Trophoblast cell (in vitro differentiated cells and primary cell): ENCODE measurements at regions not wholly inside any gene's neighbourhood (a gene's known extent, or its start where the extent isn't known, plus 50 kb on each side); places are given as distances from the start of the nearest gene placed in this dataset.

ENCODE experiments used
- DNase-seq, 2 donors: peaks; one replicate each; pipeline ENCODE4 v3.0.0-alpha.2; 2016
- H2AFZ ChIP-seq: 2 replicates; pipeline ENCODE4 v1.6.1; 2013; ENCODE audit warnings: low read length, moderate library complexity, mild to moderate bottlenecking; ENCODE audit not compliant: insufficient read depth, poor library complexity
- H2AK5ac ChIP-seq: 2 replicates; pipeline ENCODE4 v1.6.1; 2013; ENCODE audit warnings: mild to moderate bottlenecking, low read length
- H2BK120ac ChIP-seq: 2 replicates; pipeline ENCODE4 v1.6.1; 2013; ENCODE audit warnings: low read length, mild to moderate bottlenecking, moderate library complexity; ENCODE audit not compliant: insufficient read depth, poor library complexity
- H2BK12ac ChIP-seq: 2 replicates; pipeline ENCODE4 v1.6.1; 2013; ENCODE audit warnings: mild to moderate bottlenecking, low read length, moderate library complexity
- H2BK5ac ChIP-seq: 2 replicates; pipeline ENCODE4 v1.6.1; 2013; ENCODE audit warnings: low read length, low read depth, moderate library complexity, mild to moderate bottlenecking; ENCODE audit not compliant: poor library complexity
- H3K14ac ChIP-seq: 2 replicates; pipeline ENCODE4 v1.6.1; 2013; ENCODE audit warnings: mild to moderate bottlenecking, low read length
- H3K18ac ChIP-seq: 2 replicates; pipeline ENCODE4 v1.6.1; 2013; ENCODE audit warnings: mild to moderate bottlenecking, low read length
- H3K23ac ChIP-seq: 2 replicates; pipeline ENCODE4 v1.6.1; 2013; ENCODE audit warnings: low read length
- H3K27ac ChIP-seq: 2 replicates; pipeline ENCODE4 v1.5.1; 2013; ENCODE audit warnings: low read depth, mild to moderate bottlenecking, inconsistent platforms, low read length, moderate library complexity
- H3K27me3 ChIP-seq: 2 replicates; pipeline ENCODE4 v1.6.1; 2013; ENCODE audit warnings: inconsistent platforms, mild to moderate bottlenecking, low read length, moderate library complexity; ENCODE audit not compliant: insufficient read depth
- H3K36me3 ChIP-seq, 2 experiments: 1 replicate in 1 of 2; 2 replicates in 1 of 2; pipeline ENCODE4 v1.6.1; 2013; ENCODE audit warnings: low read length in 2 of 2, mild to moderate bottlenecking in 2 of 2, moderate library complexity in 1 of 2; ENCODE audit not compliant: insufficient read depth in 2 of 2, control insufficient read depth in 1 of 2
- H3K4ac ChIP-seq: 2 replicates; pipeline ENCODE4 v1.6.1; 2013; ENCODE audit warnings: low read depth, mild to moderate bottlenecking, low read length, moderate library complexity
- H3K4me1 ChIP-seq, 2 experiments: 1 replicate in 1 of 2; 2 replicates in 1 of 2; pipeline ENCODE4 v1.6.1; 2013; ENCODE audit warnings: low read length in 2 of 2, mild to moderate bottlenecking in 2 of 2, moderate library complexity in 1 of 2; ENCODE audit not compliant: insufficient read depth in 2 of 2, control insufficient read depth in 1 of 2
- H3K4me2 ChIP-seq: 2 replicates; pipeline ENCODE4 v1.6.1; 2013; ENCODE audit warnings: inconsistent platforms, mild to moderate bottlenecking, low read length, moderate library complexity
- H3K4me3 ChIP-seq: 2 replicates; pipeline ENCODE4 v1.5.1; 2013; ENCODE audit warnings: mild to moderate bottlenecking, low read depth, low read length, inconsistent platforms
- H3K79me1 ChIP-seq: one replicate; pipeline ENCODE4 v1.6.1; 2013; ENCODE audit warnings: low read length
- H3K79me2 ChIP-seq: 2 replicates; pipeline ENCODE4 v1.6.1; 2013; ENCODE audit warnings: low read length, mild to moderate bottlenecking; ENCODE audit not compliant: control insufficient read depth, insufficient read depth, poor library complexity
- H3K9ac ChIP-seq: 2 replicates; pipeline ENCODE4 v1.6.1; 2013; ENCODE audit warnings: mild to moderate bottlenecking, low read length
- H3K9me3 ChIP-seq: 2 replicates; pipeline ENCODE4 v1.6.1; 2013; ENCODE audit warnings: low read depth, mild to moderate bottlenecking, control low read depth, inconsistent platforms, low read length; ENCODE audit not compliant: insufficient read depth
- H4K12ac ChIP-seq: 2 replicates; pipeline ENCODE4 v1.6.1; 2013; ENCODE audit warnings: low read depth, mild to moderate bottlenecking, low read length, moderate library complexity
- H4K8ac ChIP-seq: 2 replicates; pipeline ENCODE4 v1.6.1; 2013; ENCODE audit warnings: low read depth, mild to moderate bottlenecking, low read length, moderate library complexity
- H4K91ac ChIP-seq: one replicate; pipeline ENCODE4 v1.6.1; 2013; ENCODE audit warnings: low read depth, mild to moderate bottlenecking, low read length, moderate library complexity
- WGBS: extraction: QIAGEN DNeasy Blood & Tissue Kit; methylation state at CpG from one replicate; pipeline ENCODE4 v1.1.7; 2013; ENCODE audit warnings: missing lambda C conversion rate; ENCODE audit not compliant: insufficient read length, insufficient coverage; ENCODE audit errors: extremely low coverage; 5-methylcytosine and 5-hydroxymethylcytosine counted together

DNA sequence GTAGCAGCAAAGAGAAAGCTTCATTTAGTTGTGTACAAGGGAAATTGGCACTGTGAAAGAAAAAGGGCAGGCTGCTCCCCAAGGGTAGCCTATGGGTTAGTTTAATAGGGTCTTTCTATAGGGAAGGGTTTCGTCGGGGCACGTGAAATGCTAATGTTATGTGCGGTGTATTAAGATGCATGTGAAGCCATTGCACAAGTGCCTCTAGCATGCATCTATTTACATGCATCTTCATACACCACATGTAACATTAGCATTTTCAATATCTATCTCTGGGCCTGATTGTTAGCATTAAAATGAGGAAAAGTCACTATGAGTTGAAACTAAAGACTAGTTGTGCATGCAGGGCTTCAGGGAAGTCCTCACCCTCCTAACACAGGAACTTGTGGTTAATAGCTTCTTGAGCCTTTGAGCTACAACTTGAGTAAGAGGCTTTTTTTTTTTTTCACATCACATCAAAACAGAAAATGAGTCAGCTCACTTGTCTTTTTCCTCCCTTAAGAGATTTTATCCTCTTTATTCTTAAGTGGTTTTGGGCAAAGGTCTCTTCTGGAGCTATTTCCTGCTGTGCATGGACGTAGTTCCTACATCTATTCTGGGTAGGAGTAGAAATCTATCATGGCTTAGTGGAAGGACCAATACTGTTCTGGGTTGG is 613.4 kb downstream of the ZPLD1 start:
- Histone ChIP-seq H2AFZ (no peak overlapping the region), H3K23ac (no peak overlapping the region), H3K4me3 (no peak overlapping the region), H2BK12ac (no peak overlapping the region), H3K79me1 (no peaks in the 10 kb centered on the region), H3K18ac (no peak overlapping the region), H3K36me3 (no peaks in the 10 kb centered on the region), H3K27me3 (no peaks in the 10 kb centered on the region), H3K4ac (no peak overlapping the region), H2AK5ac (no peak overlapping the region), H3K9ac (no peak overlapping the region), H2BK120ac (no peak overlapping the region), H3K27ac (no peak overlapping the region), H4K8ac (no peak overlapping the region), H3K4me1 (no peaks in the 10 kb centered on the region), H2BK5ac (no peak overlapping the region), H3K79me2 (no peaks in the 10 kb centered on the region), H3K4me2 (no peak overlapping the region), H4K12ac (no peak overlapping the region), H3K9me3 (no peaks in the 10 kb centered on the region), H4K91ac (no peak overlapping the region), H3K14ac (no peak overlapping the region)
- no peak for DNase-seq
- WGBS, result no CpG with 5 or more reads among the region's 5 CpGs

DNA sequence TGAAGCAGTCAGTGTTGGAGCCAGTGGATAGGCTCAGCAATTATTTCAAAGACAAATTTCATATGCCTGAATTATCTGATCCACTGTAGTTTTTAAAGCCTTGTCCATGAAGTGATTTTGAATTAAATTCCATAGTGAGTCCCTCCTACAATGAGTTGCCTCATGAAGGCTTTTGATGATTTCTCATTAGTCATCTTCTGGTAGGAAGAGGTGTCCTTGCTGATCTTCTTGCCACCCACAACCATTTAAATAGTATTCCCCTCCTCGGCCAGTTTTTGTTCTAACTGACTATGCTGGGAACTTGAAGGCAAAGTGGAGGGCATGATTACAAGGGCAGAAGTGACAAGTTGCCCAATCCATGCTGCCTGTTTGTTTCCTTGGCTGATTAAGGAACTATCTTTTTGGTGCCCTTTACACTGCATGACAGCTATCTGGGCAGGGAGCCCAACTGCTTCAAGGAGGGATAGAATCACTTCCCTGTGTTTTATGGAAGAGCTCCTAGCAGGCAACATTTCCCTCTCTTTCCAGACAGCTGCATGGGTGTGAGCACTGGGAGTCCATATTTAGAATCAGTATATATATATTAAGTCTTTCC is 617.5 kb downstream of the ZPLD1 start:
- no peak overlapping the region for H3K4me3 ChIP-seq
- no peak overlapping the region for H3K4ac ChIP-seq

DNA sequence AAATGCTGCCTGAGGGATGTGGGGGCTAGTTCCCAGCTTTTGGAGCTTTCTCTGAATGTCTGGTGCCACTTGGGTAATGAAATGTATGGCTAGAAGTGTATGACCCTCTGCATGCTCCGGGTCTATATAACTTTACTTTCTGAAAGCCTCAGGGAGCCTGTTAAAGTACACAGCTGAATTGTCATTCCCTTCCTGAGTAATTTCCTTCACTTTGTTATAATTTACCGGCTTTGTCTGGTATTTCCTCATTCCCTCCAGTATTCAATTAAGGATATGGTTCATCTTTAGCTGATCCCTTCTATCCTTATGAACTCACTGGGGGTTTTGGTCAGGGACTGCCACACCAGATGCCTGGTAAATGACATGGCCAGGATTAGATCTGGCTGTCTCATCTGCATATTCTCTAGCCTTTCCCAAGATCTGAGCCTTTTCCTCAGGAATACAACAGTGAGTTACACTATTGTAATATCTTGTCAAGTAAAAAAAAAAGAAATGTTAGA is 620.3 kb downstream of the ZPLD1 start:
- no peak overlapping the region for H2BK120ac ChIP-seq
- H3K4me1 ChIP-seq, result no peaks in the 10 kb centered on the region
- no peak overlapping the region for H2BK12ac ChIP-seq
- no peak overlapping the region for H2AFZ ChIP-seq
- H3K4ac ChIP-seq, result no peak overlapping the region
- no CpG with 5 or more reads among the region's 2 CpGs for WGBS
- no peak overlapping the region for H3K23ac ChIP-seq
- H3K27me3 ChIP-seq, result no peaks in the 10 kb centered on the region
- no peaks in the 10 kb centered on the region for H3K79me2 ChIP-seq
- H3K9ac ChIP-seq, result no peak overlapping the region
- H3K9me3 ChIP-seq, result no peaks in the 10 kb centered on the region
- H3K4me2 ChIP-seq, result no peak overlapping the region
- H2BK5ac ChIP-seq, result no peak overlapping the region
- H4K91ac ChIP-seq, result no peak overlapping the region
- no peaks in the 10 kb centered on the region for H3K36me3 ChIP-seq
- H3K4me3 ChIP-seq, result no peak overlapping the region
- H3K18ac ChIP-seq, result no peak overlapping the region
- H3K79me1 ChIP-seq, result no peaks in the 10 kb centered on the region
- no peak overlapping the region for H4K12ac ChIP-seq
- no peak for DNase-seq
- H2AK5ac ChIP-seq, result no peak overlapping the region
- no peak overlapping the region for H3K27ac ChIP-seq
- no peak overlapping the region for H3K14ac ChIP-seq
- H4K8ac ChIP-seq, result no peak overlapping the region

More for the DNA sequence above, 617.5 kb downstream of the ZPLD1 start:
- no peak for DNase-seq
- no peaks in the 10 kb centered on the region for H3K27me3 ChIP-seq
- no peak overlapping the region for H4K91ac ChIP-seq
- H3K79me2 ChIP-seq, result no peaks in the 10 kb centered on the region
- no peak overlapping the region for H3K4me2 ChIP-seq
- no peak overlapping the region for H2BK12ac ChIP-seq
- no peak overlapping the region for H2BK120ac ChIP-seq
- H3K23ac ChIP-seq, result no peak overlapping the region
- no peak overlapping the region for H2AFZ ChIP-seq
- H3K18ac ChIP-seq, result no peak overlapping the region
- H3K36me3 ChIP-seq, result no peaks in the 10 kb centered on the region
- H2AK5ac ChIP-seq, result no peak overlapping the region
- no peak overlapping the region for H3K14ac ChIP-seq
- H2BK5ac ChIP-seq, result no peak overlapping the region
- H3K27ac ChIP-seq, result no peak overlapping the region
- H3K9ac ChIP-seq, result no peak overlapping the region
- H3K79me1 ChIP-seq, result no peaks in the 10 kb centered on the region
- no peaks in the 10 kb centered on the region for H3K4me1 ChIP-seq
- no peak overlapping the region for H4K12ac ChIP-seq
- no peak overlapping the region for H4K8ac ChIP-seq
- WGBS, result no CpG with 5 or more reads among the region's 1 CpG
- no peaks in the 10 kb centered on the region for H3K9me3 ChIP-seq

DNA sequence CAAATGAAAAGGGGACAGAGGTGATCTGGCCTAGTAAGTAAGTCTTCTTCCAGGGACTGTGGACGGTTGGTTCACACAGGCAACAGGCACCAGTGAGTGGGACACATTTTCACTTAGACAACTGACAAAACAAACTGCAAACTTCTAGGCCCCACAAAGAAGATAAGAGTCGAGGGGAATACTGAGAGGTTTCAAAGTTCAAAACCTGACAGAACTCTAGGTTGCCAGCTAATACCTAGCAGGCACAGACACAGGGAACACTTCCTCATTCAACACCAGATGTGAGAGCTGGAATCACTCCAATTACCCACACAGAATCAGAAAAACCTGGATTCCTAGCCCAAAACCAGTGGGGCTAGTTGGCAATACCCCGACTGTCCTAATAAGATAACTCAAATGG is 621.7 kb downstream of the ZPLD1 start:
- H3K4me1 ChIP-seq, result no peaks in the 10 kb centered on the region
- no peak overlapping the region for H3K18ac ChIP-seq
- H3K4ac ChIP-seq, result no peak overlapping the region
- H2BK12ac ChIP-seq, result no peak overlapping the region
- no peak overlapping the region for H3K27ac ChIP-seq
- no peaks in the 10 kb centered on the region for H3K79me2 ChIP-seq
- H3K23ac ChIP-seq, result no peak overlapping the region
- H2AK5ac ChIP-seq, result no peak overlapping the region
- H3K4me2 ChIP-seq, result no peak overlapping the region
- H4K91ac ChIP-seq, result no peak overlapping the region
- no peak overlapping the region for H2BK5ac ChIP-seq
- no peak overlapping the region for H2BK120ac ChIP-seq
- WGBS, result no CpG with 5 or more reads among the region's 3 CpGs
- no peak overlapping the region for H3K14ac ChIP-seq
- H4K8ac ChIP-seq, result no peak overlapping the region
- no peak overlapping the region for H3K4me3 ChIP-seq
- no peak overlapping the region for H2AFZ ChIP-seq
- no peak overlapping the region for H4K12ac ChIP-seq
- H3K27me3 ChIP-seq, result no peaks in the 10 kb centered on the region
- no peak overlapping the region for H3K9ac ChIP-seq
- no peaks in the 10 kb centered on the region for H3K36me3 ChIP-seq
- no peaks in the 10 kb centered on the region for H3K79me1 ChIP-seq
- no peaks in the 10 kb centered on the region for H3K9me3 ChIP-seq
- no peak for DNase-seq
